Stimulated activated CD4-positive, alpha-beta T cell treated with anti-CD3 and anti-CD28 coated beads, Interleukin-12 subunit alpha, Interleukin-12 subunit beta, amount 100 ng/mL, for 4 hours (primary cell): ENCODE measurements at regions not wholly inside any gene's neighbourhood (a gene's known extent, or its start where the extent isn't known, plus 50 kb on each side); places are given as distances from the start of the nearest gene placed in this dataset.
A peak's percentile ranks its signal among the peaks of the same experiment; 100 is the strongest.
"Not testable (repeated sequence)": the region's sequence is repeated elsewhere in the genome, so short reads cannot be mapped to it uniquely, and the experiment has no call there.

Experiments
- DNase-seq: peaks from one replicate; pipeline ENCODE4 v3.0.0-alpha.2; 2020

DNA sequence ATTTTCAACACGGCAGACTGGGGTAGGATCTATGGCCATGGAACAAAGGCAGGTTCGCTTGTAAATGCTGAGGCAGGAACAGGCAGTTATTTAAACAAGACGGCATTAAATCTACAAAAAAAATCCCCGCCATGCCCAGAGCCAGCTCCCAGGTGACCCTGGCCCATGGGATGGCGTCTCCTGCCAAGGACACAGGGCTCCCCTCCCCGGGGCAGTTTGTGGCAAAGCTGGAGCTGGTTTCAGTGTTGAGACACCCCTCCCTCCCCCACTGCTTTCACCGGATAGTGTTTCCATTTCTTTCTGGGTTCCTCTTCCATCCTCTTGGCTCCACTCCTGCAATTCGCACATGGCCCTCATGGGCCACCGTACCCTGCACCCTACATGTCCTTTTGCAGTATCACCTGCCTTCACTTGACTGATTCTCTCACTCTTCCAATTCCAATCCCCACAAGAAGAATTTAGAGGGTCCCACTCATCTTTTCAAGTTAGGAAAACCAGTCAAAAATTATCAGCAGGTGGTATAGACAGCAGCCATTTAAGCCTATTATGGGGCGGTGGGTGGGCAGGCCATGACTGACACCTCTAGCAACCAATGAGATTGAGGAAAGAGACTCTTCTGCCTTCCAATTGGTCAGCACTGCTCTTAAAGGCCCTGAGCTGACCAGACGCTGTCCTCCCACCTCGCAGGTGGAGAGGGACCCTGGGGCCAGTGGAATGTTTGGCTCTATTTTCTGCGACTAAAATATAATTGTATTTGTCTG is 52.0 kb downstream of the OLIG1 start:
- DNase-seq: no peak

DNA sequence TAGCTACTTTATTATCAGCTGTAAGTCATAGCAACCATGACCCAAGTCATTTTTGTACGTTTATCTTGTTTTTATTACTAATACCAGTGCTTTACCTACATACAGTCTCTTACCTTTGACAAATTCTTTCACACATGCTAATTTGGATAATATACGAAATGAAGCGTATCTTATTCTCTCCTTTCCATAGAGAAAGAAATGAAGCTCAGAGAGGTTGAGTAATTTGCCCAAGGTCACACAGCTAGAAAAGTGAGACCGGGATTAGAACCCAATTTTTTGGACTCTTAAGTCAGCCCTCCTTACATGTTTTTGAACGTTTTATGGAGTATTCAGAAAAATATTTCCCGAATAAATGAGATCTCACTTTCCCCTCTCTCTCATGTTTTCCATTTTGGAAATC is 52.6 kb downstream of the OLIG1 start:
- DNase-seq: no peak

DNA sequence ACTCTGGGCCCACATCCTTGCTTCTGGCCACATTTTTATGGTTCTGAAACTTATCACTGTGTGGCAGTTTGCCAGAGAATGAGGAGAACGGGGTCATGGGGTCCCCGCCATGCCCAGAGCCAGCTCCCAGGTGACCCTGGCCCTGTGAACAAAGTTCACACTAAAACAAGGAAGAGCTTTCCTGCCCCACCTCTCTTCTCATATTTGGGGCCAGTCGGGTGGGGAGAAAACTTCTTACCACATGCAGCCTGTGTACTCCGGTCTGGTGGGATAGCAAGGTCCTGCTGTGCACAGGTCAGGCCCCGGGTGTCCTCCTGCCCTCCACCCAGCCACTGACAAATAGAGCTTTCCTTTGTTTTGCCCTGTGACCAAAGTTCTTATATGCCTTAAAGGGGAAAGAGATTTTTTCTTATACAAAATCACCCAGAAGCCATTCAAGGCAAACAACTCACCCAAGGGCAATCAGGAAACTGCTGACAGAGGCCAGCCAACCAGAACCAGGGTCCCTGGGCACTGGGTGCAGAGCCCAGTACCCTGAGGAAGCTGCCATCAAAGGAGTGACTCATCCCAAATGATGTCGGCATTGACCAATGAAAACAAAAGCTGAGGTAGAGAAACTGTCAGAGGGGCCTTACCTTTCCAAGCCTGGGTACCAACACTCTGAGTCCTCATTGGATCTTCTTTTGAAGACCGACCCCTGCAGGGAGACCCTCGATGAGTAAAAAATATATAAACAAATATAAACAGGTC is 53.6 kb downstream of the OLIG1 start:
- DNase-seq: no peak

GRCh38 chr21:33124889-33125288 is 54.9 kb downstream of the OLIG1 start:
- no peak for DNase-seq

DNA sequence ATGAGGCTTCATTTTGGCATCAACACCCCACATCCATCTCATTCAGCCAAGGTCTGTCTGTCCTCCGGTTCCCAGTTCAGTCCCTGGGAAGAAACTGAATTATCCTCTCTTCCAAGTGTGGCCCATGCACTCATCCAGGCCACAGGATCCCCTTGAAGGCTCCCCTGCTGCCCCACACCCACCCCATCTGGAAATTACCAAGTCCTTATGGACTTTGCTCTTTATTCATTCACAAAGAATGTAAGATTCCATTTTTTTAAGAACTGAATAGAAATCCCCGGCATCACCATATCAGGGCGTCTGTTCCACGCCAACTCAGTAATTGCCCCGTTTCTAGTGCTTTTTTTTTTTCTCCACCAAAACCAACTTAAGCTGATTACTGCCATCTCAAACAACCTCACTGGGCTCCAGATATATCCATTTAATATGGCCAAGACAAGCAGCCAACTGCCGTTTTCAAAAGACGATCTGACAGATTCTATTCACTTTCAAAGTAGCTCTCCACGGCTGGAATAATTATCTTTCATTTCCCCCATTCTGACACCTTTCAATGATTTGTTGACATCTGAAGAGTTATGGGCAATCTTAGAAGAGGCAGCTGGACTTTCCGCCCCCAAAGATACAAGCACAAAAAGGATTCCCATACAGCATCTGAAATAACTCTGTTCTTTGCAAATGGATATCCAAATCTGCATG is 55.9 kb downstream of the OLIG1 start:
- DNase-seq: no peak

DNA sequence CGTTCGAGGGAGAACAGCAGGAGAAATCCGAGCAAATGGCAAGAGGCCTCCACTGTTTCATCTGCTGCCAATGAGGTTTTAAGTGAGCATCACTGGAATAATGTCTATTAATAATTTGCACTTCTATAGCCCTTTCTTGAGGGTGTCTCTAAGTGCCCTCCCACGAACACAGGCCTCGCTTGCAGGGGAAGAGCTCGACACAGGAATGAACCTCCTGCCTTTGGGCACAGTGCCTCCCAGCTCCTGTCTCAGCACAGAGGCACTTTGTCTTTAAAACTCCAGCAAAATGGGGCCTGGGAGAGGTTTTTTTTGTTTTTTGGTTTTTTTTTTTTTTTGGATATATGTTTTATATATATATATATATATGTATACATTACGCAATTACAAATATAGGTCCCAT is 56.6 kb downstream of the OLIG1 start:
- DNase-seq: no peak

- peak; percentile 50 for DNase-seq
Measured at GRCh38 chr21:33127154-33127867, 57.4 kb downstream of the OLIG1 start.

- no peak for DNase-seq
Measured at GRCh38 chr21:33127868-33128242, 57.9 kb downstream of the OLIG1 start.

GRCh38 chr21:33128538-33128937 is 58.6 kb downstream of the OLIG1 start:
- DNase-seq: no peak

- DNase-seq: no peak
Measured at GRCh38 chr21:33132054-33132453, 62.1 kb downstream of the OLIG1 start.

- DNase-seq: no peak
Measured at GRCh38 chr21:33133892-33134291, 64.0 kb downstream of the OLIG1 start.

DNA sequence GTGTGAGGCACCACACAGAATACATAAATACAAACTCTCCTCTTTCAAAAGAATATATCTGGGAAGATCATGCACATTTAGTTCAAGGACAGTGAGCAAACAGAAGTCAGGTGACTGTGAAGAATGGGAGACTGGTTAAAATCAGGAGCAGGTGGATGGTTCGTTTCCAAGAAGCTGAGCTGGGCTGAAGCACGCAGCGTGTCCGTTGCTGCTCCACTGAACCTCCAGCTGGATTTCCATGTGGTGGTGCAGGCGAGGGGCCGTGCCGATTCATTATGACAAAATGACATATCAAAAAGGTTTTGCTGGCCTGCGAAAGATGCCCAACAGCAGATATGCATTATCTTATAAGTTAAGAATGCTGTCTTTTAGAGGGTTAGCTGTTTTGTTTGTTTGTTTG is 66.0 kb downstream of the OLIG1 start:
- no peak for DNase-seq

GRCh38 chr21:33136847-33137502 is 67.0 kb downstream of the OLIG1 start:
- DNase-seq: no peak

GRCh38 chr21:33139084-33139483 is 69.1 kb downstream of the OLIG1 start:
- no peak for DNase-seq

- no peak for DNase-seq
Measured at GRCh38 chr21:33140288-33140687, 70.3 kb downstream of the OLIG1 start.

DNA sequence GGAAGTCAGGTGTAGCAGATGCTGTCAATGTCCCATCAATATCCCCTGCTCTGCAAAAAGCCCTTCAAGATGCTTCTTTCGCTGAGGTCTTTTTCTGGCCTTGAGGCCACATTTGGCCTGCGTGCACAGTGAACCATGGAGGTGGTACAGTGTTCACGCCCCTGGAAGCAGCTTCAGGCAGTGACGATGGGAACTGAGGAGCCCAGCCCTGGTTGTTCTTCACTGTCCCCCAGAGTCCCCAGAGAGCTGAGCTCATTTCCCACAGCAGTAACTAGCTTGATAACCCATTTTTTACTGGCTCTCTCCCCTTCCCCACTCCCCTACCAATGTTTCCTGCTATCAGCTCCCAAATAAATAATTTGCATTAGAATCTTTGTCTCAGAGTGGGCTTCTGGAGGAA is 76.5 kb downstream of the OLIG1 start:
- DNase-seq: no peak

DNA sequence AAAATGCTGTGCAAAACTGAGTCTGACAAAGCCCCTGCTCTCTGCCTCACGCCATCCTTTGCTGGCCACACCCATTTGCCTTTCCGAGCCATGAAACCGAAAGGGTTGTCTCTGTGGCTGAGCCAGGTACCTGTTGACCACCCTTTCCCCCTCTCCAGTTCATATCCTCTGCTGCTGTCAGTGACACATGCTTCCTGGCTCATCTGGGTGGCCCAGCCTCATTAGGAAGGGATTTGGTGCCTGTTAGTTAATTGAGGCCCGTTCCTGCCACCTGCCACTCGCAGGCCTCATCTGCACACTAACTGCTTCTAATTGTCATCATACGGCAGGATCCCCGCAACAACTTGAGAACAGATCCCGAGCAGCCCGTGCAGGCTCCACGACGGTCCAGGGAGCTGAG is 79.2 kb downstream of the OLIG1 start:
- no peak for DNase-seq

GRCh38 chr21:33150968-33151367 is 78.8 kb upstream of the IFNAR2 start:
- not testable (repeated sequence) for DNase-seq

GRCh38 chr21:33151941-33152731 is 77.6 kb upstream of the IFNAR2 start:
- DNase-seq: no peak

- no peak for DNase-seq
Measured at GRCh38 chr21:33152732-33153130, 77.0 kb upstream of the IFNAR2 start.

GRCh38 chr21:33155005-33155404 is 74.7 kb upstream of the IFNAR2 start:
- DNase-seq: no peak

DNA sequence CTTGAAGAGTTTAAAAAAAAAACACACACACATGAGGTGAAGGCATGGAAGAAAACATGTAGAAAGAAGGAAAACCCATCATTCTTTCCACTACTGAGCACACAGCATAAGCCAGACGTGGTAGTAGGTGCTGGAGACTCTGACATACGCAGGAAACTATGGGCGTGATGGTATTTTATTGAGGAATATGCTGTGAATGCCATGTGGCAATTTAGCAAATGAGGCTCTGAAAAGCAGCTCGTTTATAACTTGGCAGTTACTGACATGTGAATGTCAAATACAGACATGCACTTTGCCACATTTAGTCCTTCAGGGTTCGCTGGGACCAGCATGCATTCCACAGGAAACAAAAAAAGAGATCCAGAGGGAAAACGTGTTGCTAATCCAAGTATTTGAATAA is 74.3 kb upstream of the IFNAR2 start:
- no peak for DNase-seq
